Smooth muscle cell (in vitro differentiated cells): ENCODE measurements at regions not wholly inside any gene's neighbourhood (a gene's known extent, or its start where the extent isn't known, plus 50 kb on each side); places are given as distances from the start of the nearest gene placed in this dataset.

Source experiments
- DNase-seq: peaks from one replicate; lab custom pipeline; 2025; ENCODE audit not compliant: unreplicated experiment; lab: John Stamatoyannopoulos, UW
- H2AFZ ChIP-seq: fragments of 200-600 bp; sonication (generic); 2 replicates; pipeline ENCODE4 v1.6.0; 2016; ENCODE audit warnings: antibody characterized with exemption, low read depth, mild to moderate bottlenecking
- H3F3A ChIP-seq: fragments of 200-600 bp; sonication (generic); 2 replicates; pipeline ENCODE4 v1.6.0; 2017; ENCODE audit warnings: antibody characterized with exemption, low read depth
- H3K27ac ChIP-seq: fragments of 200-600 bp; sonication (generic); 2 replicates; pipeline ENCODE4 v1.5.1; 2016; ENCODE audit warnings: low read depth, mild to moderate bottlenecking
- H3K27me3 ChIP-seq: fragments of 200-600 bp; sonication (generic); 2 replicates; pipeline ENCODE4 v1.6.1; 2016; ENCODE audit warnings: low read depth, mild to moderate bottlenecking
- H3K36me3 ChIP-seq: fragments of 200-600 bp; sonication (generic); 2 replicates; pipeline ENCODE4 v1.5.1; 2016; ENCODE audit warnings: low read depth
- H3K4me1 ChIP-seq: fragments of 200-600 bp; sonication (generic); 2 replicates; pipeline ENCODE4 v1.5.1; 2016; ENCODE audit warnings: low read depth
- H3K4me2 ChIP-seq: fragments of 200-600 bp; sonication (generic); 2 replicates; pipeline ENCODE4 v1.6.0; 2016; ENCODE audit warnings: mild to moderate bottlenecking
- H3K4me3 ChIP-seq: fragments of 200-600 bp; sonication (generic); 2 replicates; pipeline ENCODE4 v1.5.1; 2016; ENCODE audit warnings: mild to moderate bottlenecking
- H3K79me2 ChIP-seq: fragments of 200-600 bp; sonication (generic); 2 replicates; pipeline ENCODE4 v1.6.0; 2016; ENCODE audit warnings: low read depth, mild to moderate bottlenecking
- H3K9ac ChIP-seq: fragments of 200-600 bp; sonication (generic); 2 replicates; pipeline ENCODE4 v1.6.0; 2016; ENCODE audit warnings: low read depth
- H3K9me3 ChIP-seq: fragments of 200-600 bp; sonication (generic); replicated peaks from 2 replicates; pipeline ENCODE4 v1.5.1; 2016; ENCODE audit warnings: low read depth
- H4K20me1 ChIP-seq: fragments of 200-600 bp; sonication (generic); 2 replicates; pipeline ENCODE4 v1.6.0; 2016; ENCODE audit warnings: low read depth
- WGBS: methylation state at CpG from one replicate; pipeline ENCODE4 v1.1.7; 2016; ENCODE audit warnings: low lambda C conversion rate; 5-methylcytosine and 5-hydroxymethylcytosine counted together
- TF ChIP-seq, protein P1 (sequence below): fragments of 200-600 bp; sonication (generic); IDR thresholded peaks from 2 replicates; pipeline ENCODE4 v1.5.1; 2017; ENCODE audit warnings: borderline replicate concordance, mild to moderate bottlenecking, antibody characterized with exemption; ENCODE audit not compliant: insufficient read depth, poor library complexity, severe bottlenecking

DNA sequence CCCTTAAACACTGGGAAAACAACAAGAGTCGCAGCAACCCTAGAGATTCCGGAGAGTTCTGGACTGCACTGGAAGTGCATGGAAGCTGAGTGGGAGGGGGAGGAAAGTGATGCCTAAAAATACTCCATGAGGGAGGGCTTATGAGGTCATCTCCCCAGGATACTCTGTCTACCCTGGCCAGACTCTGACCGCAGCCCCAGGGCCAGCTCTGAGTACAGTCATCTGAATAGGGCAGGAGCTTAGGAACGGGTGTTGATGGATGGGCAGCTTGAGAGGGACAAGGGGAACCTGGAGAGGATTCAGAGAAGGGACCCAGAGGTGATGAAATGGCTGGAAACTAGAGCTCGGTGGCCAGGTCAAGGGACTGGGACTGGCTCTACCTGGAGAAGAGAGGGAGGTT, 79.3 kb upstream of the IGFBP5 start:
- peak overlapping the region; percentile 96 for H3K9ac ChIP-seq
- H3K4me3 ChIP-seq: no peak overlapping the region

GRCh38 chr2:216774180-216774579, 78.8 kb upstream of the IGFBP5 start:
- H3K9me3 ChIP-seq: no peaks in the 10 kb centered on the region
- TF ChIP-seq, protein P1, sequence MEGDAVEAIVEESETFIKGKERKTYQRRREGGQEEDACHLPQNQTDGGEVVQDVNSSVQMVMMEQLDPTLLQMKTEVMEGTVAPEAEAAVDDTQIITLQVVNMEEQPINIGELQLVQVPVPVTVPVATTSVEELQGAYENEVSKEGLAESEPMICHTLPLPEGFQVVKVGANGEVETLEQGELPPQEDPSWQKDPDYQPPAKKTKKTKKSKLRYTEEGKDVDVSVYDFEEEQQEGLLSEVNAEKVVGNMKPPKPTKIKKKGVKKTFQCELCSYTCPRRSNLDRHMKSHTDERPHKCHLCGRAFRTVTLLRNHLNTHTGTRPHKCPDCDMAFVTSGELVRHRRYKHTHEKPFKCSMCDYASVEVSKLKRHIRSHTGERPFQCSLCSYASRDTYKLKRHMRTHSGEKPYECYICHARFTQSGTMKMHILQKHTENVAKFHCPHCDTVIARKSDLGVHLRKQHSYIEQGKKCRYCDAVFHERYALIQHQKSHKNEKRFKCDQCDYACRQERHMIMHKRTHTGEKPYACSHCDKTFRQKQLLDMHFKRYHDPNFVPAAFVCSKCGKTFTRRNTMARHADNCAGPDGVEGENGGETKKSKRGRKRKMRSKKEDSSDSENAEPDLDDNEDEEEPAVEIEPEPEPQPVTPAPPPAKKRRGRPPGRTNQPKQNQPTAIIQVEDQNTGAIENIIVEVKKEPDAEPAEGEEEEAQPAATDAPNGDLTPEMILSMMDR: no peak
- H3F3A ChIP-seq: peaks cover 22% of the 10 kb centered on the region
- H3K79me2 ChIP-seq: no peaks in the 10 kb centered on the region
- no peaks in the 10 kb centered on the region for H3K36me3 ChIP-seq
- DNase-seq: no peak
- peak overlapping the region; percentile 3 for H2AFZ ChIP-seq
- peak overlapping the region; percentile 98 for H3K27ac ChIP-seq
- no peaks in the 10 kb centered on the region for H4K20me1 ChIP-seq
- 35% methylated on average over 6 of the region's 6 CpGs for WGBS
- H3K27me3 ChIP-seq: no peaks in the 10 kb centered on the region
- peak overlapping the region; percentile 79 for H3K9ac ChIP-seq
- H3K4me1 ChIP-seq: peaks cover 13% of the 10 kb centered on the region
- H3K4me3 ChIP-seq: no peak overlapping the region
- H3K4me2 ChIP-seq: peak overlapping the region; percentile 79

More for the DNA sequence above, 79.3 kb upstream of the IGFBP5 start:
- Histone ChIP-seq H3K79me2 (no peaks in the 10 kb centered on the region), H3K27me3 (no peaks in the 10 kb centered on the region), H3F3A (peaks cover 22% of the 10 kb centered on the region), H3K4me2 (peak overlapping the region; percentile 79), H2AFZ (peak overlapping the region; percentile 3), H4K20me1 (no peaks in the 10 kb centered on the region), H3K36me3 (no peaks in the 10 kb centered on the region), H3K4me1 (peaks cover 13% of the 10 kb centered on the region), H3K9me3 (no peaks in the 10 kb centered on the region), H3K27ac (peak overlapping the region; percentile 98)
- DNase-seq: peak; percentile 32
- TF ChIP-seq, protein P1: no peak
- 4% methylated on average over 5 of the region's 5 CpGs for WGBS

GRCh38 chr2:216773072-216773471, 77.7 kb upstream of the IGFBP5 start:
- Histone ChIP-seq H3K4me3 (no peak overlapping the region), H4K20me1 (no peaks in the 10 kb centered on the region), H3K27ac (peak overlapping the region; percentile 98), H3K4me2 (no peak overlapping the region), H3K9me3 (no peaks in the 10 kb centered on the region), H3F3A (peaks cover 22% of the 10 kb centered on the region), H3K36me3 (no peaks in the 10 kb centered on the region), H3K79me2 (no peaks in the 10 kb centered on the region), H3K27me3 (no peaks in the 10 kb centered on the region), H2AFZ (no peak overlapping the region), H3K4me1 (peaks cover 13% of the 10 kb centered on the region), H3K9ac (no peak overlapping the region)
- TF ChIP-seq, protein P1: no peak
- 68% methylated on average over 8 of the region's 8 CpGs for WGBS
- no peak for DNase-seq

- Histone ChIP-seq H3K27ac (no peak overlapping the region), H3K27me3 (no peaks in the 10 kb centered on the region), H3K9ac (no peak overlapping the region), H3K36me3 (no peaks in the 10 kb centered on the region), H3K4me1 (peaks cover 18% of the 10 kb centered on the region), H3K4me2 (no peak overlapping the region), H4K20me1 (no peaks in the 10 kb centered on the region), H3F3A (peaks cover 11% of the 10 kb centered on the region), H2AFZ (no peak overlapping the region), H3K4me3 (no peak overlapping the region), H3K9me3 (no peaks in the 10 kb centered on the region), H3K79me2 (no peaks in the 10 kb centered on the region)
- 98% methylated on average over 2 of the region's 2 CpGs for WGBS
- DNase-seq: no peak
- TF ChIP-seq, protein P1: no peak
These were observed 75.4 kb upstream of the IGFBP5 start for GRCh38 chr2:216770717-216771116.
